DND-41 (cell line): ENCODE measurements at regions not wholly inside any gene's neighbourhood (a gene's known extent, or its start where the extent isn't known, plus 50 kb on each side); places are given as distances from the start of the nearest gene placed in this dataset.

Source experiments
- EZH2 ChIP-seq: IDR thresholded peaks from 3 replicates; pipeline ENCODE4 v1.6.1; 2012; ENCODE audit warnings: borderline replicate concordance, low read depth, mild to moderate bottlenecking, moderate library complexity, low read length, inconsistent platforms; ENCODE audit not compliant: severe bottlenecking
- TF ChIP-seq, protein P1 (sequence below): IDR thresholded peaks from 2 replicates; pipeline ENCODE4 v1.5.1; 2012; ENCODE audit warnings: borderline replicate concordance, low read length, moderate library complexity, mild to moderate bottlenecking; ENCODE audit not compliant: poor library complexity, severe bottlenecking; ENCODE audit errors: extremely low read depth

DNA sequence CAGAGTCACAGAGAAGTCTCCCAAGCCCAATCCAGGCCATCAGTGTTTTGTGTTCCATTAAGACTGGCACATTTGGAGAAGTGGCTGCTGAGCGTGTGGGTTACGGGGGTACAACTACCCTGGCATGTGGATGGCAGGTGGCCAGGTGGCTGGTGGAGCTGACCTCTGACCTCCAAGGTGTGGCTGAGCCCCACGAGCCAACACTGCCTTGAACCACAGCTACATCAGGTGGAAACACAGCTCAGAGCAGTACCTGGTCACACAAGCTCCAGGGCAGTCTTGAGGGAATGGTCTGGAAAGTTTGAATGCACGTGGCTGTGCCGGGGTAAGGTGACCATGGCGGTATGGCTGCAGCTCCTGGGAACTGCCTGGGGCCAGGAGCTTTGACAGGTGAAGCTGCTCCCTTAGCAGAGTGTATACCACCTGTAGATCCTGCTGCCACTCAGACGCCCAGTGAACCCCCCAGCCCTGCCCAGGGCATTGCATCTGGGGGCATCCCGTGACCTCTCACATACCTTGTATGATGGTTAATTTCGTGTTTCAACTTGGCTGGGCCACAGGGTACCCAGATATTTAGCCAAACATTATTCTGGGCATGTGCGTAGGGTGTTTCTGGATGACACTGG is 207.9 kb downstream of the GADD45G start:
- TF ChIP-seq, protein P1, sequence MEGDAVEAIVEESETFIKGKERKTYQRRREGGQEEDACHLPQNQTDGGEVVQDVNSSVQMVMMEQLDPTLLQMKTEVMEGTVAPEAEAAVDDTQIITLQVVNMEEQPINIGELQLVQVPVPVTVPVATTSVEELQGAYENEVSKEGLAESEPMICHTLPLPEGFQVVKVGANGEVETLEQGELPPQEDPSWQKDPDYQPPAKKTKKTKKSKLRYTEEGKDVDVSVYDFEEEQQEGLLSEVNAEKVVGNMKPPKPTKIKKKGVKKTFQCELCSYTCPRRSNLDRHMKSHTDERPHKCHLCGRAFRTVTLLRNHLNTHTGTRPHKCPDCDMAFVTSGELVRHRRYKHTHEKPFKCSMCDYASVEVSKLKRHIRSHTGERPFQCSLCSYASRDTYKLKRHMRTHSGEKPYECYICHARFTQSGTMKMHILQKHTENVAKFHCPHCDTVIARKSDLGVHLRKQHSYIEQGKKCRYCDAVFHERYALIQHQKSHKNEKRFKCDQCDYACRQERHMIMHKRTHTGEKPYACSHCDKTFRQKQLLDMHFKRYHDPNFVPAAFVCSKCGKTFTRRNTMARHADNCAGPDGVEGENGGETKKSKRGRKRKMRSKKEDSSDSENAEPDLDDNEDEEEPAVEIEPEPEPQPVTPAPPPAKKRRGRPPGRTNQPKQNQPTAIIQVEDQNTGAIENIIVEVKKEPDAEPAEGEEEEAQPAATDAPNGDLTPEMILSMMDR: no peak
- TF ChIP-seq EZH2: no peak
